ENCODE measurements at regions not wholly inside any gene's neighbourhood (a gene's known extent, or its start where the extent isn't known, plus 50 kb on each side); places are given as distances from the start of the nearest gene placed in this dataset.

DNA sequence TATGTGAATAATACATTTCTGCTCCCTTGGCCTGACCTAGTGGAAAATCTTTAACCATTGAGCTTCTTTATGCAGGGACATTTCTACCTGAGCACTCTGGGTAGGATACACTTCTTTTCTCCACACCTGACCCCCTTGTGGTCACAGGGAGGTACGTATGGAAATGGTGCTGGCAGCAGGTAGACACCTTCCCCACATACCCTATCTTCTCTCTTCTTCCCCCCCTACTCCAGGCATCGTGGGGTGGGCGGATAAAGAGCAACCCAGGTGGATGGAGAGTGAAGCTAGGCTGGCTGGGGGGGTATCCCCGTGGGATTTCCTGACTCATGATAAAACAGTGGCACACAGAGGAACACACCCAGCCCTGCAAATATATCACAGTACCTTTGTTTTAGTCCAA lies 312.1 kb downstream of the ARRDC4 start:
- Histone ChIP-seq H3K9me3 (no peaks in the 10 kb centered on the region), H3K4me3 (no peak overlapping the region), H3K36me3 (no peaks in the 10 kb centered on the region), H3K27ac (no peak overlapping the region), H3K27me3 (no peaks in the 10 kb centered on the region), H3K4me1 (no peaks in the 10 kb centered on the region)
- TF ChIP-seq, protein P1, sequence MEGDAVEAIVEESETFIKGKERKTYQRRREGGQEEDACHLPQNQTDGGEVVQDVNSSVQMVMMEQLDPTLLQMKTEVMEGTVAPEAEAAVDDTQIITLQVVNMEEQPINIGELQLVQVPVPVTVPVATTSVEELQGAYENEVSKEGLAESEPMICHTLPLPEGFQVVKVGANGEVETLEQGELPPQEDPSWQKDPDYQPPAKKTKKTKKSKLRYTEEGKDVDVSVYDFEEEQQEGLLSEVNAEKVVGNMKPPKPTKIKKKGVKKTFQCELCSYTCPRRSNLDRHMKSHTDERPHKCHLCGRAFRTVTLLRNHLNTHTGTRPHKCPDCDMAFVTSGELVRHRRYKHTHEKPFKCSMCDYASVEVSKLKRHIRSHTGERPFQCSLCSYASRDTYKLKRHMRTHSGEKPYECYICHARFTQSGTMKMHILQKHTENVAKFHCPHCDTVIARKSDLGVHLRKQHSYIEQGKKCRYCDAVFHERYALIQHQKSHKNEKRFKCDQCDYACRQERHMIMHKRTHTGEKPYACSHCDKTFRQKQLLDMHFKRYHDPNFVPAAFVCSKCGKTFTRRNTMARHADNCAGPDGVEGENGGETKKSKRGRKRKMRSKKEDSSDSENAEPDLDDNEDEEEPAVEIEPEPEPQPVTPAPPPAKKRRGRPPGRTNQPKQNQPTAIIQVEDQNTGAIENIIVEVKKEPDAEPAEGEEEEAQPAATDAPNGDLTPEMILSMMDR (IDR thresholded peaks at IDR 0.05), result no peak
- TF ChIP-seq POLR2A (IDR thresholded peaks at IDR 0.05) (no peak), EP300 (IDR thresholded peaks at IDR 0.05) (no peak), POLR2AphosphoS5 (IDR thresholded peaks at IDR 0.05) (no peak)
- 69% methylated on average over 4 of the region's 4 CpGs for WGBS
- DNase-seq (ENCODE audit: low spot score in 2 of 2), result no peak

DNA sequence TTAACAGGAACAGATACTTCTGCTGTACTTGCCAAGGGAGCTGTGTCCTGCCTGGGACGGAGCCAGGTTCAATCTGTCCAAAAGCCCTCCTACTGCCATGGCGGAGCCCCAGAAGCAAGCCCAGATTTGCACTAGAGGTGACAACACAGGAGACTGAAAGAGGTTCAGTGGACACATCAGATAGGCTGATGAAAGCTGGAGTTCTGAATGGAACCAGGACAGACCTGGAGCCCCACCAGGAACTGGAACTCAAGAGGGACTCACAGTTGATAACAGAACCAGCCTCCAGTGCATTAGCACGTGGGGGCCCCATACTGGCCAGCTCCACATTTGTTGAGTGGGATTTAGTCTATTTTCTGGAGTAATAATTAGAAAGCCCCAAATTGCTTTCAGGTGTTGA lies 315.5 kb downstream of the ARRDC4 start:
- no peaks in the 10 kb centered on the region for H3K4me1 ChIP-seq
- H3K36me3 ChIP-seq, result no peaks in the 10 kb centered on the region
- H3K27ac ChIP-seq, result no peak overlapping the region
- H3K27me3 ChIP-seq, result no peaks in the 10 kb centered on the region
- no peak for DNase-seq (ENCODE audit: low spot score in 2 of 2)
- no peaks in the 10 kb centered on the region for H3K9me3 ChIP-seq
- TF ChIP-seq EP300 (IDR thresholded peaks at IDR 0.05), result no peak
- TF ChIP-seq, protein P1 (IDR thresholded peaks at IDR 0.05), result no peak
- no peak for TF ChIP-seq POLR2A (IDR thresholded peaks at IDR 0.05)
- no peak for TF ChIP-seq POLR2AphosphoS5 (IDR thresholded peaks at IDR 0.05)
- 66% methylated on average over 3 of the region's 3 CpGs for WGBS
- no peak overlapping the region for H3K4me3 ChIP-seq

DNA sequence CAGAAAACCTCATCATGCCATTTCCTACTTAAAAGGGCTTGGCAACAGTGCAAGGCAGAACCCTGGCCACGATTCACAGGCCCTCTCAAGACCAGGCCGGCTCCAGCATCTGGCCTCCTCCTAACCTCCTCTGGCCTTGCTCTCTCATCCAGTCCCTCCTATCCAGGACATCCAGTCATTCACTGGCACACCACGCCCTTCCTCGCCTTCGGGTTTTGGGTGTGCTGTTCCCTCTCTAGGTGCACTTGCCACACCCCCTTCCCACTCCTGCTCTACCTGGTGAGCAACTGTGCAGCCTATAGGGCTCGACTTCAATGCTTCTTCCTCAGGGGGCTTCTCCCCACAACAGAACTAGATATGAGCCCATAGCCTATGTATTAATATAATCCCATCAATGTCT lies 317.1 kb downstream of the ARRDC4 start:
- Histone ChIP-seq H3K4me3 (no peak overlapping the region), H3K27ac (no peak overlapping the region), H3K4me1 (no peaks in the 10 kb centered on the region), H3K9me3 (no peaks in the 10 kb centered on the region), H3K27me3 (peaks cover 5% of the 10 kb centered on the region), H3K36me3 (no peaks in the 10 kb centered on the region)
- DNase-seq (ENCODE audit: low spot score in 2 of 2), result no peak
- TF ChIP-seq, protein P1 (IDR thresholded peaks at IDR 0.05), result no peak
- TF ChIP-seq POLR2AphosphoS5 (IDR thresholded peaks at IDR 0.05) (no peak), POLR2A (IDR thresholded peaks at IDR 0.05) (no peak), EP300 (IDR thresholded peaks at IDR 0.05) (no peak)
- 61% methylated on average over 6 of the region's 6 CpGs for WGBS

DNA sequence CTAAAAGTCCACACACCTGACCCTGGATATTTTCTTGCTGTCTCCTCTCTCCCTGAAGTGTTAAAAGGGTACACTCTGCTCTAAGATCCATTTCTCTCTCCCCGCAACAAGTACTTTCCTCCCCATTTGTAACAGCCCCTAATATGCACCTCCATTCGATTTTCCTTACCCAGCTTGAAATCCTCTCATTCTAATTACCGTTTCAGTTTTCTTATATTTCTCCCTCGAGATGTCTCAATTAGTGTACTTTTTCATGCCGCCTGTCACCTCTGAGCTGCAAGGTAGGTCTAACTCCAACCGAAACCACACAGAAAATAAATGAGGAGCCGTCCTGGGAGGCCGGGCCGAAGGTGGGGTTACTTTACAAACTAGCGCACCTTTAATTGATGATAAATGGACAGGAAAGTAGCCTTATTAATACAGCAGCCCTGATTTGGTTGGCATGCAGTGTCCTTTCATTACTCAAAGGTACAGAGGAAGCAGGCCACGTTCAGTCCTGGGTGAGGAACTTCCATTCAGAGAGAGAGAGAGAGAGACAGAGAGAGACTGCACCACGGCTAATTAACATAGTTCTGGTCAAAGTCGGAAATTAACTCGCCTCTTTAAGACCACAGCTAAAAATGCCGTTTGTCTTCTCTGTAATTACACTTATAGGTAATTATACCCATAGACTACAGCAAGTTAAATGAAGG lies 319.9 kb downstream of the ARRDC4 start:
- 68% methylated on average over 15 of the region's 15 CpGs for WGBS
- Histone ChIP-seq H3K4me3 (no peak overlapping the region), H3K36me3 (no peaks in the 10 kb centered on the region), H3K4me1 (no peaks in the 10 kb centered on the region), H3K27ac (no peak overlapping the region), H3K9me3 (no peaks in the 10 kb centered on the region), H3K27me3 (peaks cover 7% of the 10 kb centered on the region)
- DNase-seq (ENCODE audit: low spot score in 2 of 2), result peak in 1 of 2 donors; percentile 34
- TF ChIP-seq POLR2AphosphoS5 (IDR thresholded peaks at IDR 0.05) (no peak), EP300 (IDR thresholded peaks at IDR 0.05) (no peak), POLR2A (IDR thresholded peaks at IDR 0.05) (no peak)
- TF ChIP-seq, protein P1 (IDR thresholded peaks at IDR 0.05), result no peak

DNA sequence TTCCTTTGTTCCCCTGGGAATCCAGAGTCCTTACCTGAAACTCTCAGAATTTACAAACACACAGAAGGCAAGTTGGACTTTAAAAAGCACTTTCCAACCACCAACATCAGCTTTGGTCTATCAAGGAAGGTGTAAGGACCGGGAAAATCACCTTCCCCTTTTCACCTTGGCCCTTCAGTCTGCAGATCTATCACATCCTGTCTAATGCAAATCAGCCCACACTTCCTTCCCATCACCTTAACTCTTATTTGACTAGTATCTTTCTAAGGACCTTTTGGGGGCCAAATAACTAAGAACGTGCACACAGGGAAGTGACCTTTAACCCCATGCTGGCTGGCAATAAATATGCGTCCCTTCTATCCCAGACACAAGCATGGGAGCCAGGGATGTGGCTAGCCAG lies 320.6 kb downstream of the ARRDC4 start:
- 44% methylated on average over 3 of the region's 3 CpGs for WGBS
- H3K27ac ChIP-seq, result no peak overlapping the region
- H3K4me1 ChIP-seq, result no peaks in the 10 kb centered on the region
- H3K36me3 ChIP-seq, result no peaks in the 10 kb centered on the region
- DNase-seq (ENCODE audit: low spot score in 2 of 2), result peak in 1 of 2 donors; percentile 8
- no peaks in the 10 kb centered on the region for H3K9me3 ChIP-seq
- no peak overlapping the region for H3K4me3 ChIP-seq
- TF ChIP-seq EP300 (IDR thresholded peaks at IDR 0.05) (no peak), POLR2AphosphoS5 (IDR thresholded peaks at IDR 0.05) (no peak), POLR2A (IDR thresholded peaks at IDR 0.05) (no peak)
- TF ChIP-seq, protein P1 (IDR thresholded peaks at IDR 0.05), result no peak
- H3K27me3 ChIP-seq, result peaks cover 13% of the 10 kb centered on the region

All from suprapubic skin (tissue), 4 donors.